NT2/D1 (cell line): ENCODE measurements at regions not wholly inside any gene's neighbourhood (a gene's known extent, or its start where the extent isn't known, plus 50 kb on each side); places are given as distances from the start of the nearest gene placed in this dataset.

Experiments used
- SUZ12 ChIP-seq: IDR thresholded peaks from 2 replicates; pipeline ENCODE4 v1.6.1; 2011; ENCODE audit not compliant: insufficient read length, insufficient read depth; ENCODE audit errors: extremely low read depth
- YY1 ChIP-seq: IDR thresholded peaks from 2 replicates; pipeline ENCODE4 v1.6.1; 2011; ENCODE audit not compliant: insufficient read length, insufficient read depth
- ZNF274 ChIP-seq: IDR thresholded peaks from 2 replicates; pipeline ENCODE4 v1.6.1; 2011; ENCODE audit warnings: mild to moderate bottlenecking, low read depth, low read length

DNA sequence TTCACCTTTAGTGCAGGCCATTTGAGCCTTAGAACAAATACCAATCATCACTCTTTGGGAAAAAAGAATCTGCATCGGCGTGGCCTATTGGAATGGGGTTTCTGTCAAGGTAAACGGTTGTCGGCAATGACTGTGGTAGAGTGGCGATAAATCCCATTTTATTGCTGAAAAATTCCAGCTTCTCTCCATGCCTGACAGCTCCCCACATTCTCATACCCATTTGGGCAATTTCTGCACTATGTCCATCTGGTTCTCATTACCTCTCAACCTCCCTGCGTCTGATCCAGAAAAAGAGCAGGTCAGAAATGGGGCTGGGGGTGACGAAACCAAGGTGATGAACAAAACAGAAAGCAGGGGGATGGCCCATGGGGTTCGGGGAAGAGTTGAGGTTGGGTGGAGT is 254.0 kb downstream of the MEIS1 start:
- no peak for TF ChIP-seq YY1
- no peak for TF ChIP-seq ZNF274
- TF ChIP-seq SUZ12, result no peak
